Heart left ventricle (tissue), 13 donors: ENCODE measurements at regions not wholly inside any gene's neighbourhood (a gene's known extent, or its start where the extent isn't known, plus 50 kb on each side); places are given as distances from the start of the nearest gene placed in this dataset.

Experiments
- POLR2A ChIP-seq, 2 donors: fragments of 450-650 bp; IDR thresholded peaks; one replicate each; pipeline ENCODE4 v1.6.1; 2017; ENCODE audit warnings: antibody characterized with exemption in 2 of 2, mild to moderate bottlenecking in 2 of 2, moderate library complexity in 2 of 2
- TF ChIP-seq, protein P1 (sequence below), 12 donors: fragments of 200-600 bp; sonication (generic) in 4 of 12; IDR thresholded peaks; one replicate each; pipeline versions ENCODE4 v1.5.0 to v1.8.0; 2018 to 2022; ENCODE audit warnings: antibody characterized with exemption in 12 of 12, mild to moderate bottlenecking in 5 of 12
- donor health status: ischemic (EF 13 %, LVEDD 7.1; RV severe dilation, severe dysfunction).
- donor health status: DM: no; HTN: yes; CAD: no.
- donor health status: DM: no; HTN: no; CAD: no.
- donor health status: ischemic (EF 25% LVEDD 6.9; RV normal size, moderate dysfunction).
- donor health status: ischemic (EF 25% LVEDD 5.7; RV mildly dilated, moderate dysfunction).
- donor health status: ischemic (EF 35%, LVEDD 5.7; RV mildly dilated, moderate dysfunction).
- donor health status: nonischemic (EF 11% LVEDD 7.7; RV severe dilation, severe dysfunction).
- donor health status: DM: yes; HTN: yes; CAD: no.
- donor health status: PGD.
- donor health status: ischemic (EF 29% LVEDD 5.4; RV normal size, mild dysfunction).
- donor health status: nonischemic (EF 23%, LVEDD 6.1; RV moderate dilation, normal function).

DNA sequence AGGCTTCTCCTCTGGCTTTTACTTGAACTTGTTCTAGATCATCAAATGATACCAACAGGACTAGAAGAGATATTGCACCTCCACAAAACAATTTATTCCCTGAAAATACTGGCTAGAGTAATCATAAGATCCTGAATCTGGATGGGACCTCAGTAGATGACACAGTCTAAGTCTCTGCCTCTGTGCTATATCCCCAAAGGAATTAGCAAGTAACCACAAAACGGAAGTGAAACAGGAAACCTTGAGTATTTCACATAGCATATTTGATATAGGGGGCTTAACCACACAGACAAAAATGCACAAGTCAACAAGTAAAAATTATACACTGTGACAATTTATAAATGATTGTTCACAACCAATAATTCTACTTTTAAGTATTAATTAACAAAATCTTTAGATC is 456.9 kb upstream of the TNP1 start:
- TF ChIP-seq, protein P1, sequence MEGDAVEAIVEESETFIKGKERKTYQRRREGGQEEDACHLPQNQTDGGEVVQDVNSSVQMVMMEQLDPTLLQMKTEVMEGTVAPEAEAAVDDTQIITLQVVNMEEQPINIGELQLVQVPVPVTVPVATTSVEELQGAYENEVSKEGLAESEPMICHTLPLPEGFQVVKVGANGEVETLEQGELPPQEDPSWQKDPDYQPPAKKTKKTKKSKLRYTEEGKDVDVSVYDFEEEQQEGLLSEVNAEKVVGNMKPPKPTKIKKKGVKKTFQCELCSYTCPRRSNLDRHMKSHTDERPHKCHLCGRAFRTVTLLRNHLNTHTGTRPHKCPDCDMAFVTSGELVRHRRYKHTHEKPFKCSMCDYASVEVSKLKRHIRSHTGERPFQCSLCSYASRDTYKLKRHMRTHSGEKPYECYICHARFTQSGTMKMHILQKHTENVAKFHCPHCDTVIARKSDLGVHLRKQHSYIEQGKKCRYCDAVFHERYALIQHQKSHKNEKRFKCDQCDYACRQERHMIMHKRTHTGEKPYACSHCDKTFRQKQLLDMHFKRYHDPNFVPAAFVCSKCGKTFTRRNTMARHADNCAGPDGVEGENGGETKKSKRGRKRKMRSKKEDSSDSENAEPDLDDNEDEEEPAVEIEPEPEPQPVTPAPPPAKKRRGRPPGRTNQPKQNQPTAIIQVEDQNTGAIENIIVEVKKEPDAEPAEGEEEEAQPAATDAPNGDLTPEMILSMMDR (IDR thresholded peaks at IDR 0.05), result no peak
- TF ChIP-seq POLR2A (IDR thresholded peaks at IDR 0.05), result no peak
